Astrocyte (in vitro differentiated cells and primary cell): ENCODE measurements at regions not wholly inside any gene's neighbourhood (a gene's known extent, or its start where the extent isn't known, plus 50 kb on each side); places are given as distances from the start of the nearest gene placed in this dataset.

Experiments
- CTCF ChIP-seq: IDR thresholded peaks from 2 replicates; pipeline ENCODE4 v1.5.1; 2011; ENCODE audit warnings: low read depth, mild to moderate bottlenecking, inconsistent platforms, low read length, moderate library complexity; ENCODE audit not compliant: insufficient read depth
- EZH2 ChIP-seq: IDR thresholded peaks from 2 replicates; pipeline ENCODE4 v1.6.1; 2012; ENCODE audit warnings: mild to moderate bottlenecking, low read length, inconsistent platforms; ENCODE audit not compliant: insufficient read depth

- TF ChIP-seq CTCF: no peak
- TF ChIP-seq EZH2: no peak
These were observed 599.7 kb downstream of the SLC16A7 start for GRCh38 chr12:60195483-60195882.
